ENCODE measurements at regions not wholly inside any gene's neighbourhood (a gene's known extent, or its start where the extent isn't known, plus 50 kb on each side); places are given as distances from the start of the nearest gene placed in this dataset.

GRCh38 chr1:114316204-114316603, 162.5 kb upstream of the SYT6 start:
- H3K4me2 ChIP-seq (ENCODE audit: insufficient read depth, insufficient read length, low read length) = no peak overlapping the region
- H2BK20ac ChIP-seq (ENCODE audit: low read depth, low read length, poor library complexity, severe bottlenecking) = no peak overlapping the region
- no peak overlapping the region for H4K5ac ChIP-seq (ENCODE audit: insufficient read length, low read depth, low read length)
- Mint-ChIP-seq H3K4me1 (peaks cover 0 to under 1% of the 10 kb centered on the region in 2 experiments; a peak in 1 of 4 replicates), H3K27me3 (ENCODE audit: low read depth) (peaks cover 3% of the 10 kb centered on the region; the same call in 1 of the 2 replicates), H3K9me3 (no peaks in the 10 kb centered on the region), H3K4me3 (no peak overlapping the region), H3K36me3 (ENCODE audit: insufficient read depth in 1 of 3, low read depth in 3 of 3) (no peaks in the 10 kb centered on the region), H3K27ac (no peak overlapping the region)
- no peak overlapping the region for H4K91ac ChIP-seq (ENCODE audit: insufficient read length, low read depth, low read length)
- H4K20me1 ChIP-seq (ENCODE audit: control insufficient read depth, insufficient read depth, insufficient read length) = no peaks in the 10 kb centered on the region
- H3K9ac ChIP-seq (ENCODE audit: extremely low read depth, insufficient read length, low read length) = no peak overlapping the region
- H2BK120ac ChIP-seq (ENCODE audit: low read depth, low read length, poor library complexity, severe bottlenecking) = no peak overlapping the region
- TF ChIP-seq, protein P1, sequence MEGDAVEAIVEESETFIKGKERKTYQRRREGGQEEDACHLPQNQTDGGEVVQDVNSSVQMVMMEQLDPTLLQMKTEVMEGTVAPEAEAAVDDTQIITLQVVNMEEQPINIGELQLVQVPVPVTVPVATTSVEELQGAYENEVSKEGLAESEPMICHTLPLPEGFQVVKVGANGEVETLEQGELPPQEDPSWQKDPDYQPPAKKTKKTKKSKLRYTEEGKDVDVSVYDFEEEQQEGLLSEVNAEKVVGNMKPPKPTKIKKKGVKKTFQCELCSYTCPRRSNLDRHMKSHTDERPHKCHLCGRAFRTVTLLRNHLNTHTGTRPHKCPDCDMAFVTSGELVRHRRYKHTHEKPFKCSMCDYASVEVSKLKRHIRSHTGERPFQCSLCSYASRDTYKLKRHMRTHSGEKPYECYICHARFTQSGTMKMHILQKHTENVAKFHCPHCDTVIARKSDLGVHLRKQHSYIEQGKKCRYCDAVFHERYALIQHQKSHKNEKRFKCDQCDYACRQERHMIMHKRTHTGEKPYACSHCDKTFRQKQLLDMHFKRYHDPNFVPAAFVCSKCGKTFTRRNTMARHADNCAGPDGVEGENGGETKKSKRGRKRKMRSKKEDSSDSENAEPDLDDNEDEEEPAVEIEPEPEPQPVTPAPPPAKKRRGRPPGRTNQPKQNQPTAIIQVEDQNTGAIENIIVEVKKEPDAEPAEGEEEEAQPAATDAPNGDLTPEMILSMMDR (conservative IDR thresholded peaks at IDR 0.05) = peak; percentile 22; the same call in 2 of the 3 replicates
- WGBS (ENCODE audit: extremely low coverage, insufficient read length, low lambda C conversion rate) = no CpG with 5 or more reads among the region's 3 CpGs
- H2AK5ac ChIP-seq (ENCODE audit: insufficient read length, low read length) = no peak overlapping the region
- H3K9me3 ChIP-seq (ENCODE audit: control insufficient read depth, low read depth, low read length) = no peaks in the 10 kb centered on the region
- no peak overlapping the region for H3K56ac ChIP-seq (ENCODE audit: insufficient read length, low read depth, low read length)
- H2BK5ac ChIP-seq (ENCODE audit: insufficient read length, low read length) = no peak overlapping the region
- no peak overlapping the region for H2BK15ac ChIP-seq (ENCODE audit: low read depth, low read length)
- H3K27ac ChIP-seq (ENCODE audit: insufficient read length, low read depth, low read length) = no peak overlapping the region
- no peaks in the 10 kb centered on the region for H3K79me2 ChIP-seq (ENCODE audit: insufficient read depth, low read length)
- no peak overlapping the region for H3K18ac ChIP-seq (ENCODE audit: insufficient read length, low read depth, low read length)
- no peak overlapping the region for H4K8ac ChIP-seq (replicated peaks; ENCODE audit: insufficient read length, low read depth, low read length)
- no peaks in the 10 kb centered on the region for H3K4me1 ChIP-seq (ENCODE audit: insufficient read depth, low read length)
- no peak overlapping the region for H3K4ac ChIP-seq (ENCODE audit: low read depth, low read length)
- H3K23ac ChIP-seq (ENCODE audit: insufficient read length, low read depth, low read length) = no peak overlapping the region
- no peak overlapping the region for H2AFZ ChIP-seq (ENCODE audit: low read length)
- H3T11ph ChIP-seq (ENCODE audit: low read length) = no peak overlapping the region
- no peaks in the 10 kb centered on the region for H3K27me3 ChIP-seq (ENCODE audit: insufficient read depth, low read length)
- no peak overlapping the region for H3K14ac ChIP-seq (ENCODE audit: insufficient read depth, low read length)
- no peaks in the 10 kb centered on the region for H3K23me2 ChIP-seq (ENCODE audit: insufficient read length, low read depth, low read length, poor library complexity, severe bottlenecking)
- no peak overlapping the region for H2BK12ac ChIP-seq (ENCODE audit: insufficient read length, low read depth, low read length)
- H3K79me1 ChIP-seq (ENCODE audit: insufficient read depth, low read depth, low read length, poor library complexity, severe bottlenecking) = no peaks in the 10 kb centered on the region
- no peak for DNase-seq
